Omental fat pad (tissue), 3 donors: ENCODE measurements at regions not wholly inside any gene's neighbourhood (a gene's known extent, or its start where the extent isn't known, plus 50 kb on each side); places are given as distances from the start of the nearest gene placed in this dataset.

Source experiments
- ATAC-seq: fragments of 150-250 bp; one replicate; pipeline ENCODE4 v1.9.1; 2016; ENCODE audit warnings: mild to moderate bottlenecking, moderate library complexity; ENCODE audit not compliant: low FRiP score
- DNase-seq: peaks from one replicate; pipeline ENCODE4 v3.0.0-alpha.2; 2019; ENCODE audit warnings: low spot score
- CTCF ChIP-seq, 3 donors: fragments of 450-650 bp; IDR thresholded peaks; one replicate each; pipeline ENCODE4 v1.5.1; 2016 to 2017; ENCODE audit warnings: antibody characterized with exemption in 3 of 3, mild to moderate bottlenecking in 3 of 3, moderate library complexity in 2 of 3

- DNase-seq (no peak), ATAC-seq (no peak)
- no peak for TF ChIP-seq CTCF (IDR thresholded peaks at IDR 0.05)
Measured at GRCh38 chr18:28718696-28719095, 541.8 kb upstream of the CDH2 start.

- DNase-seq (no peak), ATAC-seq (no peak)
- TF ChIP-seq CTCF (IDR thresholded peaks at IDR 0.05) = no peak
Measured at GRCh38 chr18:28716338-28716737, 539.4 kb upstream of the CDH2 start.

- ATAC-seq (no peak), DNase-seq (no peak)
- TF ChIP-seq CTCF (IDR thresholded peaks at IDR 0.05) = no peak
Measured at GRCh38 chr18:28715206-28715605, 538.3 kb upstream of the CDH2 start.

- no peak for TF ChIP-seq CTCF (IDR thresholded peaks at IDR 0.05)
- DNase-seq (no peak), ATAC-seq (no peak)
Measured at GRCh38 chr18:28714498-28714897, 537.6 kb upstream of the CDH2 start.

GRCh38 chr18:28712796-28713425 lies 536.0 kb upstream of the CDH2 start:
- no peak for ATAC-seq
- no peak for DNase-seq
- TF ChIP-seq CTCF (IDR thresholded peaks at IDR 0.05) = no peak

- DNase-seq (no peak), ATAC-seq (no peak)
- no peak for TF ChIP-seq CTCF (IDR thresholded peaks at IDR 0.05)
Measured at GRCh38 chr18:28712172-28712571, 535.2 kb upstream of the CDH2 start.

- DNase-seq (no peak), ATAC-seq (no peak)
- no peak for TF ChIP-seq CTCF (IDR thresholded peaks at IDR 0.05)
Measured at GRCh38 chr18:28711096-28711495, 534.2 kb upstream of the CDH2 start.
